Jurkat, Clone E6-1 (cell line): ENCODE measurements at regions not wholly inside any gene's neighbourhood (a gene's known extent, or its start where the extent isn't known, plus 50 kb on each side); places are given as distances from the start of the nearest gene placed in this dataset.
A peak's percentile ranks its signal among the peaks of the same experiment; 100 is the strongest.

Source experiments
- DNase-seq: peaks from one replicate; pipeline ENCODE4 v3.0.0-alpha.2; 2011; ENCODE audit warnings: low read depth, low spot score
- H3K4me3 ChIP-seq: 2 replicates; pipeline ENCODE4 v1.5.1; 2011; ENCODE audit warnings: mild to moderate bottlenecking, low read length, control low read depth, moderate library complexity

DNA sequence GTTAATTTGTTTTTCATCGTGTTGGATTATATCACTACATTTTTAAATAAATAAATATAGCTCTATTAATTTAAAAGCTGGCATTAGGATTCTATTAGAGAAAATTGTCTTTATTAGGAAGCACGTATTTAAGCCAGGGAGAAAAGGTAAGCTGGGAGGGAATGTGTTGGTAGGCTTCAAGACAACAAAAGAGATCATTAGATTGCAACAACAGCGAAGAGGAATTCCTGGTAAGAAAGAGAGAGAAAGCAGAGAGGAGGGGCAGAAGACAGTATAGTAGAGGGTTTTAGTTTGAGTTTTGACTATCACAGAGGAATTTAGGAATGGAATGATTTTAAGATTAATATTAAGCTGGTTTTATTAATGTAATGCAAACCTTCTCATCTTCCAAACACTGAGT, 613.6 kb upstream of the USP15 start:
- DNase-seq = no peak
- H3K4me3 ChIP-seq = no peak overlapping the region

DNA sequence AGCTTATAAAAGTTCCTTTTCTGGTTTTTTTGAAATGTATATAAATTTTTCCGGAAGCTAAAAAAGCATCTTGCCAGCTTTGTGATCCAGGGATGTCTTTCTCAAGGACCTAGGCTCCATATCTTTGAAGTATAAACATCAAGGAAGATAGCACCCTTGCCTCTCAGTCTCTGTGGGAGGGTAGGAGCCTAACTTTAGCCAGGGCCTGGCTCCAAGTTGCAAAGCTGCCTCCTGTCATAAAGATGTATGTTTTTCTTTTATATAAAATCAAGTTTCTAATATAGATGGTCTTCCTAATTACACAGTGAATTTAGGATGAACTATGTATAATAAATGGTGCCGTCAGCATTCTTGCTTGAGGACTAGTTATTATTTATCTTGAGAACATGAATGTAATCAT, 612.6 kb upstream of the USP15 start:
- no peak for DNase-seq
- no peak overlapping the region for H3K4me3 ChIP-seq

DNA sequence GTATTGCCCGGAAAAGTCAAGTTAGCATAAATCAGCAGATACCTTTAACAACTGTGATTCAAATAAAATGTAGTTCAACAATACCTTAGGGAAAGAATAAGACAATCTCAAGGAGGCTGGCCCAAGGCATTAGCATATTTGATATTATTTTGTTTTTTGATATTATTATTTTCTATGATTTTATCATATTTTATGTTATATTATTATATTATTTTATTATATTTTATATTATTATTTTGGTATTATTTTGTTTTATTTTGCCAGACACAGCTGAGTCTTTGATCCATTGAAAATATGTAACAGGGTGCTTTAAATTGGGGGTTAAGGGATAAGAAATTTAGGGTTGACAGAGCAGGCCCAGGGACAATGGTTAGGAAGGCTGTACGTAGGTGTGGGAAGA, 607.9 kb upstream of the USP15 start:
- no peak overlapping the region for H3K4me3 ChIP-seq
- DNase-seq = no peak

GRCh38 chr12:61654698-61655097, 605.5 kb upstream of the USP15 start:
- DNase-seq = peak; percentile 26
- no peak overlapping the region for H3K4me3 ChIP-seq

DNA sequence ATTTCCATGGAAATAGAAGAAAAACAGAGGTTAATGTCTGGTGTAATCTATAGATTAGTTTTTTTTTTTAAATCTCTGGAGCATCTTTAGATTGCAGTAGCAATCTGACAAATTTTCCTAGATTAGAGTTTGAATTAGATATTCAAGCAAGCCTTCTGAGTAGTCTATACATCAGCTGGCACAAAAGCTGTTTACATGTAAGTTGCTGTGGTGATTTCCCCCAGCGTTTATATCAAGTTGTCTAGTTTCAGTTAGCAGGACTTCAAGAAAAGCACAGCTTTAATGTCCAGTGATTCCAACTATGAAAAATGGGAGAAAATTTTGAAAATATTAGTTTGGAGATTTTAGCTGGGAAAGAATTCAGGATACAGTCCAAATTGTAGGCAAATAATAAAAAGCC, 605.0 kb upstream of the USP15 start:
- DNase-seq = no peak
- H3K4me3 ChIP-seq = no peak overlapping the region

DNA sequence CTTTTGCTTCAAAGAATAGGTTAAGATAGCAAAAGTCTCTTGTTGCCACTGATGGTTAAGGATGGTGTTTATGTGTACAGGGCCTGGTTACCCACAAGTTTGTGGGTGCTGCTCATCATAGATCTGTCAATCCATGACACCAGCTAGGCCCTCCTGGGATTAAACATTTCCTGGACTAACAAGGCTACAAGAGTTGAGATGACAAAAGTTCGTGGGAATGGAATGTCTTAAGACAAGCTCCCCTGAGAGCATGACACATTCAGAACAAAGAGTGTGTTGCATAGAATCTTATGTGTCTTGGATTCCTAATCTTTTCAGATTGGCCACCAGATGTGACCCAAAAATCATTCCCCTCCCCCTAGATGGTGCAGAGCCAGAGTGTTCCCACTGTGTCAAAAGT, 592.5 kb upstream of the USP15 start:
- H3K4me3 ChIP-seq = no peak overlapping the region
- no peak for DNase-seq

DNA sequence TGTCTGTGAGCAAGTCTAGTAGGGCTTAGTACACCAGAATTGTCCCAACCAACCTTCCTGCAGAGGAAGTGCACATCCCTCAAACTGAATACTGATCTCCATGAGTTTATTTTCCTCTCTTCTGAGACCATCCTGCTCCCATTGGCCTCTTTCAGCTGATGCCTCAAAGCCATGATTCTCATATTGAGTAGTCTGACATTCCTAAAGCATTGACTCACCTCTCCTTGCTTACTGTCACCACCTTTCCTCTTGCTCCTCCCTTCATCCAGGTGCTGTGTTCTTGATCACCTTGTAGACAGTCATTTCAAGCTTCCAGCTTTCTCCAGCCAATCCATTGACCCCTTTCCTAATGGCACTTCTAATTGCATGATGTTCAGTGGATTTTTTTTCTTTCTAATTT, 583.7 kb upstream of the USP15 start:
- no peak for DNase-seq
- H3K4me3 ChIP-seq = no peak overlapping the region

- no peak for DNase-seq
Measured at GRCh38 chr12:61687407-61687806, 572.8 kb upstream of the USP15 start.

GRCh38 chr12:61694214-61694613, 566.0 kb upstream of the USP15 start:
- no peak for DNase-seq
- no peak overlapping the region for H3K4me3 ChIP-seq

More at GRCh38 chr12:61687407-61687806, 572.8 kb upstream of the USP15 start:
- no peak overlapping the region for H3K4me3 ChIP-seq

DNA sequence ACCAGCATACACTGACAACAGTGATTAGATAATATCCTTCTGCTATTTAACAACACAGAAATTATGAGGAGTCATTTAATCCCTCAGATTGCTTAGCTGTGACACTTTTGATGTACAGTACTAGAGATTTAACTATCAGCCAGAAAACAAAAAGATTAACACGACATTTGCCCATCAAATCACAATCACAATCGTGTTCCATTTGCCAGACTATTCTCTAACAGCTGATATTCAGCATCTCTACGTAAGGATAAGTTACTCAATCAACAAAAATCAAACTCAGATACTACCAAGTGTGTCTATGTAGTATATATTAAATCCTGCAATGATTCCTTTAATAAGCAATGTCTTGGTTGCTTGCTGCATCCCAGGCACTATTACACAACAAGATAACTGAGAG, 558.7 kb upstream of the USP15 start:
- DNase-seq = no peak
- H3K4me3 ChIP-seq = no peak overlapping the region

GRCh38 chr12:61706783-61707182, 553.4 kb upstream of the USP15 start:
- no peak overlapping the region for H3K4me3 ChIP-seq
- DNase-seq = no peak

DNA sequence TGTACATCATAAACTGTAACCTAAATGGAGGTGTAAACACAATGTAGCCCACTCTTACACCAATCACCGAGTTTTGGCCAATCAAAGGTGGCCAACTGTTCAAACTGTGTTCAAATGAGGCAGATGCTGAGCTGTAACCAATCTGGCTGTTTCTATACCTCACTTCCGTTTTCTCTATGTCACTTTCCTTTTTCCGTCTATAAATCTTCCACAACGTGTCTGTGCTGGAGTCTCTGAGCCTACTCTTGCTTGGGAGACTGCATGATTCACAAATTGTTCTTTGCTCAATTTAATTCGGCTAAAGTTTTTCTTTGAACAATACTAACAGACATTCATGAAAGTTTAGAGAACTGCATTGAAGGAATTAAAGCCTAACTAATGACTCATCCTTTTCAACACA, 547.1 kb upstream of the USP15 start:
- no peak for DNase-seq
- H3K4me3 ChIP-seq = no peak overlapping the region

GRCh38 chr12:61717986-61718385, 542.2 kb upstream of the USP15 start:
- H3K4me3 ChIP-seq = no peak overlapping the region
- DNase-seq = no peak

- H3K4me3 ChIP-seq = no peak overlapping the region
- DNase-seq = no peak
Measured at GRCh38 chr12:61739925-61740324, 520.3 kb upstream of the USP15 start.

DNA sequence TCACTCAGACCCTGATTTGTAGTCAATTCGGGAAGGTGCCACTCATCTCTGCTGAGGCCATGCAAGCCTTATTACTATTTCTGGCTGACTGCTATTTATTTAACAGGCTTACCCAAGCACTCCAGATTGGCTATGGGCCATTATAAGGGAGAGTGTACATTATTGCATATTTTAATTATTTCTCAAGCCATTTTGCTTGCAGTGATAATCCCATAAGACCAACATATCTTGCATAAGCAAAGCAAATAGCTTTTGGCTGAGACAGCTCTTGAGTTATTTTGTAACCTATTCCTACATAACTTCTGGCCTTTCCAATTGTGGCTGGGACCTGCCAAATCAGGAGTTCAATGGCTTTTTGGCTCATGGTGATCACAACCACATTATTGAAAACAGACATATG, 509.6 kb upstream of the USP15 start:
- no peak for DNase-seq
- no peak overlapping the region for H3K4me3 ChIP-seq

DNA sequence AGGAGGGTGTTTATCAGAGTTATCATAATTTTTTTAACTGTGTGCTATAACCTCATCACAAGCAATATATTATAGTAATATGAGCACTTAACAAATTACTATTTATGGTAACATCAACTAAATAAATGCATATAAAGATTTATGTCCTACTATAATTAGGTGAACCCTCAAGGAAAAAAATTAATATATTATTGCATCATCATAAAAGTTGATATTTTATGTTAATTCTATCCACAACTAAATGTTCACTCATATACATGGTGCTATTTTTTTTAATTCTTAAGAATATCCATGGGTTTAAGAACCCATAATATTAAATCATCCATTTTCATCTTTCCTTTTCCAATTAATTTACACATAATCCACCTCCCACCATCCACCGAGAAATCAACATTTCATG, 506.0 kb upstream of the USP15 start:
- DNase-seq = no peak
- no peak overlapping the region for H3K4me3 ChIP-seq

DNA sequence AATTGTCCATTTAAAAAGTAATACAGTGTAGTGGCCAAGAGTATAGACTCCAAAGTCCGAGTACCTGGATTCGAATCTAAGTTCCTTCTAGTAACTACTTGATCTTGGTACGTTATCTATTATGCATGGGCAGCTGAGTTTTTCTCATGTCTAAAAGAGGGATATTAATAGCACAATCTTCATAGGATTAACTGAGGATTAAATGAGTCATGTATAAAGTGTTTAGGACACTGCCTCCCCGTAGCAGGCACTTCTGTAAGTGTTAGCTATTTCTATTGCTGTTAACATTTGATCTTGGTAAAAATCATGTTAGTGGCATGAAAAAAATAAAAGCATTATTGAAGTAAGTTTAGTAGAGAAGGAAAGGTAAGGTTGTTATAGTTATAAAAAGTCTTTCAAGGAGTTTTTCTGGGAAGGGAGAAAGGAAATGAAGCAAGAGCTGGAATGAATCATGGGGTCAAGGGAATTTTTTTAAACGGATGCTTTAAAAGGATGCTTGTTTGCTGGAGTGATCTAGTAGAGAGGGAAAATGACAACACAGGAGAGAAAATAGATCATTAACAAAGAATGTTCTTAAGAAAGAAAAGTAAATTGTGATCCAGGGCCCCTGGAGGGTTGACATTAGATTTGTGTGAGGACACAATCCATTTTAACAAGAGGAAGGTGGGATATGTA, 502.2 kb upstream of the USP15 start:
- no peak for DNase-seq
- H3K4me3 ChIP-seq = no peak overlapping the region

- no peak overlapping the region for H3K4me3 ChIP-seq
- DNase-seq = no peak
Measured at GRCh38 chr12:61758661-61759060, 501.5 kb upstream of the USP15 start.

- H3K4me3 ChIP-seq = no peak overlapping the region
- DNase-seq = no peak
Measured at GRCh38 chr12:61765926-61766325, 494.3 kb upstream of the USP15 start.

GRCh38 chr12:61780435-61780834, 479.8 kb upstream of the USP15 start:
- DNase-seq = no peak
- no peak overlapping the region for H3K4me3 ChIP-seq

GRCh38 chr12:61781021-61781581, 479.1 kb upstream of the USP15 start:
- H3K4me3 ChIP-seq = no peak overlapping the region
- no peak for DNase-seq
